AG04449 (cell line): ENCODE measurements at regions not wholly inside any gene's neighbourhood (a gene's known extent, or its start where the extent isn't known, plus 50 kb on each side); places are given as distances from the start of the nearest gene placed in this dataset.

Experiments
- CTCF ChIA-PET: fragments of 350-600 bp; formaldehyde crosslinking; extraction: SDS; loops from one replicate; lab custom pipeline; 2021; ENCODE audit warnings: antibody characterized with exemption; lab: Yijun Ruan, JAX
- POLR2A ChIA-PET: fragments of 400-600, 350-600 bp; formaldehyde crosslinking; extraction: SDS; loops from one replicate; lab custom pipeline; 2020; ENCODE audit warnings: antibody characterized with exemption, inconsistent platforms; lab: Yijun Ruan, JAX
- DNase-seq: peaks from one replicate; pipeline ENCODE4 v3.0.0-alpha.2; 2010; ENCODE audit warnings: low read depth, low spot score
- H3K4me3 ChIP-seq: 2 replicates; pipeline ENCODE4 v1.5.1; 2011; ENCODE audit warnings: low read depth, mild to moderate bottlenecking, control low read depth, low read length
- CTCF ChIP-seq: IDR thresholded peaks from one replicate; pipeline ENCODE4 v1.5.1; 2011; ENCODE audit warnings: mild to moderate bottlenecking, moderate library complexity, low read length, control low read depth, inconsistent platforms; ENCODE audit not compliant: insufficient read depth; ENCODE audit errors: missing control alignments

GRCh38 chr2:153072813-153073212 is 354.4 kb downstream of the ARL6IP6 start:
- no peak for TF ChIP-seq CTCF
- DNase-seq, result no peak
- ChIA-PET CTCF (no interaction called here), POLR2A (no interaction called here)
- no peak overlapping the region for H3K4me3 ChIP-seq

- ChIA-PET CTCF (no interaction called here), POLR2A (no interaction called here)
- no peak overlapping the region for H3K4me3 ChIP-seq
- no peak for DNase-seq
- no peak for TF ChIP-seq CTCF
Observed at GRCh38 chr2:153072077-153072476, 353.7 kb downstream of the ARL6IP6 start.

- POLR2A ChIA-PET, result no interaction called here
- TF ChIP-seq CTCF, result no peak
- H3K4me3 ChIP-seq, result no peak overlapping the region
- CTCF ChIA-PET, result no interaction called here
- DNase-seq, result no peak
Observed at GRCh38 chr2:153071090-153071489, 352.7 kb downstream of the ARL6IP6 start.

- no peak for TF ChIP-seq CTCF
Observed at GRCh38 chr2:153068915-153069314, 350.5 kb downstream of the ARL6IP6 start.

GRCh38 chr2:153068052-153068451 is 349.6 kb downstream of the ARL6IP6 start:
- ChIA-PET CTCF (no interaction called here), POLR2A (no interaction called here)
- TF ChIP-seq CTCF, result no peak
- DNase-seq, result no peak
- no peak overlapping the region for H3K4me3 ChIP-seq

More at GRCh38 chr2:153068915-153069314, 350.5 kb downstream of the ARL6IP6 start:
- no peak for DNase-seq
- ChIA-PET POLR2A (no interaction called here), CTCF (no interaction called here)
- no peak overlapping the region for H3K4me3 ChIP-seq

- TF ChIP-seq CTCF, result no peak
- ChIA-PET POLR2A (no interaction called here), CTCF (no interaction called here)
- no peak for DNase-seq
- no peak overlapping the region for H3K4me3 ChIP-seq
Observed at GRCh38 chr2:153059338-153060052, 341.1 kb downstream of the ARL6IP6 start.
